Liver (tissue), 8 donors: ENCODE measurements at regions not wholly inside any gene's neighbourhood (a gene's known extent, or its start where the extent isn't known, plus 50 kb on each side); places are given as distances from the start of the nearest gene placed in this dataset.

Experiments
- DNase-seq: peaks from one replicate; pipeline ENCODE4 v3.0.0-alpha.2; 2017; ENCODE audit warnings: low spot score
- H3K27ac ChIP-seq, 2 donors: one replicate each; pipeline ENCODE4 v1.7.0; 2013; ENCODE audit warnings: inconsistent platforms in 2 of 2, low read length in 2 of 2, control low read depth in 1 of 2, low read depth in 1 of 2, mild to moderate bottlenecking in 1 of 2
- H3K27me3 ChIP-seq, 4 donors: one replicate each; pipeline versions ENCODE4 v1.6.1 to v1.7.0; 2013; ENCODE audit warnings: low read length in 3 of 4, inconsistent platforms in 1 of 4, mild to moderate bottlenecking in 1 of 4, moderate library complexity in 1 of 4; ENCODE audit not compliant: control insufficient read depth in 4 of 4, insufficient read depth in 4 of 4
- H3K36me3 ChIP-seq, 4 donors: one replicate each; pipeline versions ENCODE4 v1.6.1 to v1.7.0; 2013; ENCODE audit warnings: low read length in 3 of 4, mild to moderate bottlenecking in 3 of 4, low read depth in 1 of 4, moderate library complexity in 1 of 4; ENCODE audit not compliant: control insufficient read depth in 4 of 4, insufficient read depth in 3 of 4
- H3K4me1 ChIP-seq, 4 donors: one replicate each; pipeline versions ENCODE4 v1.6.1 to v1.7.0; 2013; ENCODE audit warnings: low read length in 3 of 4, mild to moderate bottlenecking in 3 of 4, moderate library complexity in 1 of 4; ENCODE audit not compliant: control insufficient read depth in 4 of 4, insufficient read depth in 4 of 4
- H3K4me3 ChIP-seq, 3 donors: one replicate each; pipeline versions ENCODE4 v1.6.1 to v1.7.0; 2013; ENCODE audit warnings: low read length in 3 of 3, control low read depth in 1 of 3, low read depth in 1 of 3, mild to moderate bottlenecking in 1 of 3
- H3K9ac ChIP-seq, 2 donors: one replicate each; pipeline ENCODE4 v1.7.0; 2013; ENCODE audit warnings: low read length in 2 of 2, mild to moderate bottlenecking in 2 of 2, moderate library complexity in 2 of 2, control low read depth in 1 of 2, low read depth in 1 of 2
- H3K9me3 ChIP-seq, 4 donors: one replicate each; pipeline versions ENCODE4 v1.6.1 to v1.7.0; 2013; ENCODE audit warnings: low read length in 3 of 4; ENCODE audit not compliant: control insufficient read depth in 4 of 4
- EGR1 ChIP-seq, 2 donors: IDR thresholded peaks; 2 replicates each; pipeline ENCODE4 v1.6.1; 2016 to 2018; ENCODE audit warnings: antibody characterized with exemption in 2 of 2, low read depth in 2 of 2
- FOXA1 ChIP-seq: IDR thresholded peaks from 2 replicates; pipeline ENCODE4 v1.6.1; 2016; ENCODE audit warnings: antibody characterized with exemption
- GABPA ChIP-seq, 2 donors: IDR thresholded peaks in 1 of 2; conservative IDR thresholded peaks in 1 of 2; 2 replicates each; pipeline ENCODE4 v1.6.1; 2016; ENCODE audit warnings: antibody characterized with exemption in 2 of 2, mild to moderate bottlenecking in 1 of 2, moderate library complexity in 1 of 2
- HNF4A ChIP-seq, 2 donors: conservative IDR thresholded peaks; 2 replicates each; pipeline ENCODE4 v1.6.1; 2016; ENCODE audit warnings: antibody characterized with exemption in 2 of 2, mild to moderate bottlenecking in 2 of 2
- JUND ChIP-seq, 2 donors: IDR thresholded peaks; 2 replicates each; pipeline ENCODE4 v1.6.1; 2016; ENCODE audit warnings: antibody characterized with exemption in 2 of 2
- NR2F2 ChIP-seq: IDR thresholded peaks from 2 replicates; pipeline ENCODE4 v1.6.1; 2016; ENCODE audit warnings: antibody characterized with exemption
- RAD21 ChIP-seq, 2 donors: IDR thresholded peaks; 2 replicates each; pipeline ENCODE4 v1.6.1; 2016; ENCODE audit warnings: antibody characterized with exemption in 2 of 2, mild to moderate bottlenecking in 2 of 2
- SP1 ChIP-seq: IDR thresholded peaks from 2 replicates; pipeline ENCODE4 v1.6.1; 2018; ENCODE audit warnings: antibody characterized with exemption, mild to moderate bottlenecking
- TAF1 ChIP-seq: conservative IDR thresholded peaks from 2 replicates; pipeline ENCODE4 v1.6.1; 2016; ENCODE audit warnings: antibody characterized with exemption, mild to moderate bottlenecking
- YY1 ChIP-seq: IDR thresholded peaks from 2 replicates; pipeline ENCODE4 v1.6.1; 2016; ENCODE audit warnings: antibody characterized with exemption, mild to moderate bottlenecking
- WGBS: extraction: QIAGEN DNeasy Blood & Tissue Kit; methylation state at CpG from one replicate; pipeline ENCODE4 v1.1.7; 2013; 5-methylcytosine and 5-hydroxymethylcytosine counted together
- TF ChIP-seq, protein P1 (sequence below): IDR thresholded peaks from 2 replicates; pipeline ENCODE4 v1.6.1; 2016; ENCODE audit warnings: antibody characterized with exemption, mild to moderate bottlenecking
- TF ChIP-seq, protein P2 (sequence below): IDR thresholded peaks from 2 replicates; pipeline ENCODE4 v1.6.1; 2016; ENCODE audit warnings: antibody characterized with exemption
- TF ChIP-seq, protein P3 (sequence below): fragments of 150-350 bp; IDR thresholded peaks from 2 replicates; pipeline ENCODE4 v1.5.1; 2017; ENCODE audit warnings: improper control_type of control experiment, low read depth, low read length; ENCODE audit not compliant: missing input control
- TF ChIP-seq, protein P4 (sequence below): IDR thresholded peaks from 2 replicates; pipeline ENCODE4 v1.6.1; 2016; ENCODE audit warnings: antibody characterized with exemption
- TF ChIP-seq, protein P5 (sequence below): IDR thresholded peaks from 2 replicates; pipeline ENCODE4 v1.6.1; 2016; ENCODE audit warnings: antibody characterized with exemption
- donor health status: healthy.
- donor health status: healthy.
- donor health status: healthy.
- donor health status: healthy.
- donor health status: healthy.

DNA sequence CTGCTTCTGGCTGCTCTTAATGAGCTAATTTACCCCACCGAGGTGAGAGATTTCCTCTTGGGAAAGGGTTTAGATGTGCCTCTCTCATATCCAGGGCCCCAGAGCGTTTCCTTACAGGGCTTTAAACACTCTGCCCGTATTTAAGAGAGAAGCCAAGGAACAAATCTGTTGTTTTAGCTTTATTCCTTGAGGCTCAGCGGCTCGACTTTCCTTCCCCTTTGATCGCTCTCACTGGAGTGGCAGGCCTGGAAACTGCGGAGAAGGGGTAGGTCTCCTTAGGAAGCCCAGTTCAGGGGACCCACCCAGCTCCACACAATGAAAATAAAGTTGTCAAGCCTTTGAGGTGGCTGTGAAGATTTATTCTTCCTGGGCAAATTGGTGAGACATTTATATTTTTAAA, 132.0 kb upstream of the JAG1 start (continued):
- TF ChIP-seq, protein P1, sequence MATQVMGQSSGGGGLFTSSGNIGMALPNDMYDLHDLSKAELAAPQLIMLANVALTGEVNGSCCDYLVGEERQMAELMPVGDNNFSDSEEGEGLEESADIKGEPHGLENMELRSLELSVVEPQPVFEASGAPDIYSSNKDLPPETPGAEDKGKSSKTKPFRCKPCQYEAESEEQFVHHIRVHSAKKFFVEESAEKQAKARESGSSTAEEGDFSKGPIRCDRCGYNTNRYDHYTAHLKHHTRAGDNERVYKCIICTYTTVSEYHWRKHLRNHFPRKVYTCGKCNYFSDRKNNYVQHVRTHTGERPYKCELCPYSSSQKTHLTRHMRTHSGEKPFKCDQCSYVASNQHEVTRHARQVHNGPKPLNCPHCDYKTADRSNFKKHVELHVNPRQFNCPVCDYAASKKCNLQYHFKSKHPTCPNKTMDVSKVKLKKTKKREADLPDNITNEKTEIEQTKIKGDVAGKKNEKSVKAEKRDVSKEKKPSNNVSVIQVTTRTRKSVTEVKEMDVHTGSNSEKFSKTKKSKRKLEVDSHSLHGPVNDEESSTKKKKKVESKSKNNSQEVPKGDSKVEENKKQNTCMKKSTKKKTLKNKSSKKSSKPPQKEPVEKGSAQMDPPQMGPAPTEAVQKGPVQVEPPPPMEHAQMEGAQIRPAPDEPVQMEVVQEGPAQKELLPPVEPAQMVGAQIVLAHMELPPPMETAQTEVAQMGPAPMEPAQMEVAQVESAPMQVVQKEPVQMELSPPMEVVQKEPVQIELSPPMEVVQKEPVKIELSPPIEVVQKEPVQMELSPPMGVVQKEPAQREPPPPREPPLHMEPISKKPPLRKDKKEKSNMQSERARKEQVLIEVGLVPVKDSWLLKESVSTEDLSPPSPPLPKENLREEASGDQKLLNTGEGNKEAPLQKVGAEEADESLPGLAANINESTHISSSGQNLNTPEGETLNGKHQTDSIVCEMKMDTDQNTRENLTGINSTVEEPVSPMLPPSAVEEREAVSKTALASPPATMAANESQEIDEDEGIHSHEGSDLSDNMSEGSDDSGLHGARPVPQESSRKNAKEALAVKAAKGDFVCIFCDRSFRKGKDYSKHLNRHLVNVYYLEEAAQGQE: no peak
- TF ChIP-seq, protein P2, sequence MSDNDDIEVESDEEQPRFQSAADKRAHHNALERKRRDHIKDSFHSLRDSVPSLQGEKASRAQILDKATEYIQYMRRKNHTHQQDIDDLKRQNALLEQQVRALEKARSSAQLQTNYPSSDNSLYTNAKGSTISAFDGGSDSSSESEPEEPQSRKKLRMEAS: no peak

DNA sequence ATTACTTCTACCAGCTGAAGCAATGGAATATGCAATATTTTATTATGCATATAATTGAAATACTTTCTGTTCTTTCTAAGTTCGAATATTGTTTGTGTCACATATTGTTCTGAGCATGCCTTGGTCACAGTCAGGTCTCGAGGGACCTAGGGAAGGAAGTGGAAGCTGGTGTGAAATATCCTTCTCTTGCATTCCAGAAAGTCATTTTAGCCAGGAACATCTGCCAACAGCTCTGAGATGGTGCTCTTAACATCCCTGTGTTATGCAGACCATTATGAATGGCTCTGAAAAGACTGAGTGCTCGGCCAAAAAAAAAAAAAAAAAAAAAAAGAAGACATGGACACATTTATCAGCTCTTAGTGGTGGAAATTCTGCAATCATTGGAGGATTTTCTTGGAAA, 132.7 kb upstream of the JAG1 start:
- 78% methylated on average over 3 of the region's 3 CpGs for WGBS
- H3K27ac ChIP-seq: no peak overlapping the region
- no peak for DNase-seq
- H3K4me1 ChIP-seq: no peaks in the 10 kb centered on the region
- no peaks in the 10 kb centered on the region for H3K36me3 ChIP-seq
- H3K9ac ChIP-seq: no peak overlapping the region
- H3K9me3 ChIP-seq: no peaks in the 10 kb centered on the region
- peak in 1 of 2 donors; percentile 5 for TF ChIP-seq RAD21 (IDR thresholded peaks at IDR 0.05)
- TF ChIP-seq, protein P3, sequence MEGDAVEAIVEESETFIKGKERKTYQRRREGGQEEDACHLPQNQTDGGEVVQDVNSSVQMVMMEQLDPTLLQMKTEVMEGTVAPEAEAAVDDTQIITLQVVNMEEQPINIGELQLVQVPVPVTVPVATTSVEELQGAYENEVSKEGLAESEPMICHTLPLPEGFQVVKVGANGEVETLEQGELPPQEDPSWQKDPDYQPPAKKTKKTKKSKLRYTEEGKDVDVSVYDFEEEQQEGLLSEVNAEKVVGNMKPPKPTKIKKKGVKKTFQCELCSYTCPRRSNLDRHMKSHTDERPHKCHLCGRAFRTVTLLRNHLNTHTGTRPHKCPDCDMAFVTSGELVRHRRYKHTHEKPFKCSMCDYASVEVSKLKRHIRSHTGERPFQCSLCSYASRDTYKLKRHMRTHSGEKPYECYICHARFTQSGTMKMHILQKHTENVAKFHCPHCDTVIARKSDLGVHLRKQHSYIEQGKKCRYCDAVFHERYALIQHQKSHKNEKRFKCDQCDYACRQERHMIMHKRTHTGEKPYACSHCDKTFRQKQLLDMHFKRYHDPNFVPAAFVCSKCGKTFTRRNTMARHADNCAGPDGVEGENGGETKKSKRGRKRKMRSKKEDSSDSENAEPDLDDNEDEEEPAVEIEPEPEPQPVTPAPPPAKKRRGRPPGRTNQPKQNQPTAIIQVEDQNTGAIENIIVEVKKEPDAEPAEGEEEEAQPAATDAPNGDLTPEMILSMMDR: no peak
- H3K27me3 ChIP-seq: peaks cover 0 to 4% (median 0%) of the 10 kb centered on the region in 4 donors
- H3K4me3 ChIP-seq: no peak overlapping the region

DNA sequence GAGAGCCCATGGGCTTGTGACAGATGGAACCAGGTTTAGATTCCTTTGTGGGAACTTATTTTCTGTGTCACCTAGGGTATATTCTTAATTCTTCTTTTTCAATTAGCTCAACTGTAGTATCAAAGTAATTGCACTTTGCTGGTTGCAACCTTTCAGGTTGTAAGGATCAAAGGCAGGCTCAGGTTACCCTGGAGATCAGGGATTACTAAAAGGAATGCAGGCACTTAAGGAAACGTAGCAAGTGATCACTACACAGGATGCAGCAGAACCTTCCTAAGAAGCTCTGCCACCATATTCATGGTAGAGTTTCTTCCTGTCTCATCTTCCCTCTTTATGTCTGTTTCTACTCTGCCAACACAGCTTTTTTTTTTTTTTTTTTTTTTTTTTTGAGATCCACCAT, 133.2 kb upstream of the JAG1 start:
- Histone ChIP-seq H3K4me3 (no peak overlapping the region), H3K27ac (no peak overlapping the region), H3K4me1 (no peaks in the 10 kb centered on the region), H3K36me3 (no peaks in the 10 kb centered on the region), H3K9me3 (no peaks in the 10 kb centered on the region), H3K27me3 (peaks cover 0 to 4% (median 0%) of the 10 kb centered on the region in 4 donors), H3K9ac (no peak overlapping the region)
- no peak for DNase-seq
- WGBS: 92% methylated on average over 1 of the region's 1 CpG
- TF ChIP-seq NR2F2 (no peak), SP1 (no peak), YY1 (no peak), TAF1 (no peak), EGR1 (IDR thresholded peaks at IDR 0.05; ENCODE audit: low read depth in 2 of 2) (no peak), RAD21 (IDR thresholded peaks at IDR 0.05) (no peak), JUND (IDR thresholded peaks at IDR 0.05) (no peak), HNF4A (conservative IDR thresholded peaks at IDR 0.05) (no peak), FOXA1 (no peak), GABPA (IDR thresholded peaks at IDR 0.05 in 1 of 2, conservative IDR thresholded peaks at IDR 0.05 in 1 of 2) (no peak)
- TF ChIP-seq, protein P2: no peak
- TF ChIP-seq, protein P4, sequence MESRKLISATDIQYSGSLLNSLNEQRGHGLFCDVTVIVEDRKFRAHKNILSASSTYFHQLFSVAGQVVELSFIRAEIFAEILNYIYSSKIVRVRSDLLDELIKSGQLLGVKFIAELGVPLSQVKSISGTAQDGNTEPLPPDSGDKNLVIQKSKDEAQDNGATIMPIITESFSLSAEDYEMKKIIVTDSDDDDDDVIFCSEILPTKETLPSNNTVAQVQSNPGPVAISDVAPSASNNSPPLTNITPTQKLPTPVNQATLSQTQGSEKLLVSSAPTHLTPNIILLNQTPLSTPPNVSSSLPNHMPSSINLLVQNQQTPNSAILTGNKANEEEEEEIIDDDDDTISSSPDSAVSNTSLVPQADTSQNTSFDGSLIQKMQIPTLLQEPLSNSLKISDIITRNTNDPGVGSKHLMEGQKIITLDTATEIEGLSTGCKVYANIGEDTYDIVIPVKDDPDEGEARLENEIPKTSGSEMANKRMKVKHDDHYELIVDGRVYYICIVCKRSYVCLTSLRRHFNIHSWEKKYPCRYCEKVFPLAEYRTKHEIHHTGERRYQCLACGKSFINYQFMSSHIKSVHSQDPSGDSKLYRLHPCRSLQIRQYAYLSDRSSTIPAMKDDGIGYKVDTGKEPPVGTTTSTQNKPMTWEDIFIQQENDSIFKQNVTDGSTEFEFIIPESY: no peak
- TF ChIP-seq, protein P5, sequence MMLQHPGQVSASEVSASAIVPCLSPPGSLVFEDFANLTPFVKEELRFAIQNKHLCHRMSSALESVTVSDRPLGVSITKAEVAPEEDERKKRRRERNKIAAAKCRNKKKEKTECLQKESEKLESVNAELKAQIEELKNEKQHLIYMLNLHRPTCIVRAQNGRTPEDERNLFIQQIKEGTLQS: no peak
- TF ChIP-seq, protein P1: no peak
